GM18508 (cell line): ENCODE measurements at regions not wholly inside any gene's neighbourhood (a gene's known extent, or its start where the extent isn't known, plus 50 kb on each side); places are given as distances from the start of the nearest gene placed in this dataset.
"Not testable (repeated sequence)": the region's sequence is repeated elsewhere in the genome, so short reads cannot be mapped to it uniquely, and the experiment has no call there.

ENCODE experiments used
- ATAC-seq: cut with Tn5 transposase; IDR thresholded peaks from one replicate; pipeline ENCODE4 v1.9.1; 2021; ENCODE audit warnings: moderate number of reproducible peaks; ENCODE audit not compliant: insufficient read depth, unreplicated experiment

DNA sequence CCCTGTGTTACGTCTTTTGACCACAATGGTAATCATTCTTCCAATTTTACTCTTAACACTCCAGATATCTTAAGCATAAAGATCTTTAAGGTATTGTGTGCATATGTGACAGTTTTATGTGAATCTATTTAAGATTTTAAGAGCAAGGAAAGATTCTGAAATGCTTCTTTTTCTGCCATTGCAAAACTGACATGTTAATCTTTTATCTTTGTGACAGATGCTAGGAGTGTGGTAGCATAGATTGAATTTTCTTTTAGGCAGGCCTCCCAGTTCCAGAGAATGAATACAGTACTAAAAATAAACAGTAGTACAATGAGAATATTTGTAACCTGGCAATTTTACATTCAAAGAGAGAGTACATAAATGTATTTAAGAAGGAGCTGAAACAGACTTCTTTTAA, 232.5 kb upstream of the ZSWIM2 start:
- no peak for ATAC-seq

DNA sequence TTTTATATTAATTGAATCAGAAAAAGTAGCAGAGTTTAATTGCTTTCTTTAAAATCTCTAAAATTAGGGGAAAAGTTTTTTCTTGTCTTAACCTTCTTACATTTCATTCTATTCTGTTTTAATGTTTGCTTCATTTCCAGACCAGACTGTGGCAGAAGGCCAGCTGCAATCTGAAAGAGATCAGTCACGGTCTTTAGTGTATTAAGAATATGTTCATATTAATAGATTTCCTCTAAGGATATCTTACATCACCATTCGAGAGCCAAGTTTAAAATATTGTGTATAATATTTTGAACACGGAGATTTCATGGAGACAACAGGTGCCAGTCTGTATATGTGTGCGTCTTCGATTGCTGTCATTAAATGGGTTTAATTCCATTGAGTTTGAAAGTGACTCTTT, 230.9 kb upstream of the ZSWIM2 start:
- no peak for ATAC-seq

DNA sequence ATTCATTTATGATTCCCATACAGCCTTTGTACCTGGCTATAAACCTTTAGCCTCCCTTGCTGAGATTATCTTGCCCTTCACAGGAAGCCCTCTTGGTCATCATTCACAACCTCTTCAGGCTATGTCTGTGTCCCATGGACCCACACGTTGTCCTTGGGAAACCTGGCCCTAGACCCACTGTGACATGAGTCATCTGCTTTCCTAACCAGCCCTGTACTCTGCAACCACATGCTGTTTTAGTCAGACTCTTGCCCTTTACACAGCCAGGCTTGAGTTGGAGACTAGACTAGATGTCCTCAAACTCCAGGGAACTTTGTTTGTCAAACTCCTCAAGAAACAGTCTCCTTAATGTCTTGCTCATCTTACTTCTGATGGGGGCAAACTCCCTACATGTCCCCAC, 229.3 kb upstream of the ZSWIM2 start:
- ATAC-seq = no peak

DNA sequence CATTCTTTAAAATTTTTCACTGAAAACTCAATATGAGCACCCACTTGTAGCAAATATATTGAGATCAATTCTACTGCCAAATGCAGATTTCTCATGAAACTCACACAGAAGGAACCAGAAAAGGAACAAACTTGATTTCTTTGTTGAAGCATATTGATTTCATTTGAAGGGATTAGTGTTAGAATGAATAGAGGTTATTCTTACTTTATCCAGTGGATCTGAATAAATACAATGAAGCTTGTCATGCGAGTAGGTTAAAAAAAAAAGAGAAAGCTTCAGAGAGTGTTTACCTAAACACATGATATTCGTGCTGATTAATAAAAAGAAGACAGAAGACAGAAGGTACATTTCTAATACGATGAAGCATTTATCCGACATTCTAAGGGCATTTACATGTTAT, 226.7 kb upstream of the ZSWIM2 start:
- no peak for ATAC-seq

DNA sequence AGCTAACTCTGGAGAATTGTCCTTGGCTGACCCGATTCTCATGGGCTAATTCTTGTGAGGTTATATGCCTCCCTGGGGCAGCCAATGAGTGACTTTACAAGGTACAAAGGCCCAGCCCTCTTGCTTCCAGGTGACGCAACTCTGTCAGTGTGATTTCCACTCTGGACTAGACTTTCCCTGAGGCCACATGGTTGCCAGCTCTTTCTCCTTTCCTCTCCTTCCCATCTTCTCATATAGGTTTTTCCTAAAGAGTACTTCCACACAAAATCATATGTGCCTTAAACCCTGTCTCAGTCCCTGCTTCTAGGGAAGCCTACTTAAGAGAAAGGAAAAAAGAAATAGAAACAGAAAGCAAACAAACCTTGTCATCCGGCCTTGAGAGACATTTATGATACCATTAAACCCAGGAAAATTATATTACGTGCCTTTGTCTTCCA, 226.2 kb upstream of the ZSWIM2 start:
- ATAC-seq = no peak

DNA sequence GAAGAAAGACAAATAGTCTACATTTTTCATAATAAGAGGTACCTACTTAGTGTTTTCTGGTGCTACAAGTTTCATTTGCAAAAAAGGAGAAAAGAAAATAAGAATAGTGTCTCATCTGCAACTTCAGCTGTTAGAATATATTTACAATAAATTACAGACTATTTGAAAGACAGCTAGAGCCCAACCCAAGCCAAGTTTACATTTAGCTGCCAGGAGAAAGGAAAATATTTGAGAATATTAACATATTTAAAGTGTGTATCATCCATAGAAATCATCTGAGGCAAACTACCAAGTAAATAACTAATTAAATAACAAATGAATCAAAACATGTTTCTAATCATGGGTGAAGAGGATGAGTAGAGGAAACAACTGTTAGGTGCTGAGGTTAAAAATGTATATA, 209.2 kb upstream of the ZSWIM2 start:
- ATAC-seq = no peak

DNA sequence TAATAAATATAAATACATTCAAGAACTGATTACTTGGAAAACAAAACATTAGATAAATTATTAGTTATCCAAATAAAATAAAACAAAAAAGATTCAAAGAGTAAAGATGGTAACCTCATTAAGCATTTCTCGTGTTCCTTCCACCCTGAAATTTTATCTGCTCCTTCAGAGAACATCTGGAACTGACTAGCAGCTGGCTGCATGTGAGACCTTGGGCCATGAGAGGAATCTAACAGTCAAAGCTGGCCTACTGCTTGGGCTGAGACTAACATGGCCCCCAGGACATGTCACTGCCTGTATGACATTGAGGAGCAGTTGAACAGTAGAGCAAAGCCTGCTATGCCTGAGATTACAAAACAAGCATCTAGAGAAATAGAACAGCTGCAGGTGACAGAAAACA, 208.5 kb upstream of the ZSWIM2 start:
- ATAC-seq = no peak

DNA sequence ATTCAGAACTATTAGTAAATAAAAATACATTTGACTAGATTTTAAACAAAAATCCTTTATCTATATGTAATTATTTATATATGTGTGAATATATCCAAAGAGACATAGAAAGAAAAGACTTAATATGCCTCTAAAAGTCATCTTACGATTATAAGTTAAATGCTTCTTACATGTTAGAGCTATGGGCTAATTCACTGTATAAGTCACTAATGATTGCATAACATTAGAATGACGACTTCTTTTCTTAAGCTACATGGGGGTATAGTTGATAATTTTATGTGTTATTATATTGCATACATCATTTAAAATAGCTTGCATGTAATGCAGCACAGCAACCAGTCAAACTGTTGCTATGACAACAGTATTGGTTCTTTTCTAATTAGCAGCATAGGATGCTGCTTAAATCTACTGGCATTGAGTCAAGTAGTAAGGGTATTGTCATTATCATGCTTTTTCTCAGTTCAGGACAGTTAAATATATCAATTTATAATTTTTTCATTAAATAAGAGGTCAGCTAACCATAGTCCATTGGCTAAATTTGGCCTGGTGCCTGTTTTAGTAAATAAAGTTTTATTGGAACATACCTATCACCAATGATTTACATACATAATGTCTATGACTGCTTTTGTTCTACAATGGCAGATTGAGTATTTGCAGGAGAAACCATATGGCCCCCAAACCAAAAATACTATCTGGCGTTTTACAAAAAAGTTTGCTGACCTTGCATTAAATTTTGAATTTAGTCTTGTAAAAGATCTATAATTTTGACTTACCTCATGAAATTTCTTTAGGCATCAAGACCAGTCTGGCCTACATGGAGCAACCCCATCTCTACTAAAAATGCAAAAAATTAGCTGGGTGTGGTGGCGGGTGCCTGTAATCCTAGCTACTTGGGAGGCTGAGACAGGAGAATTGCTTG, 207.7 kb upstream of the ZSWIM2 start:
- ATAC-seq = no peak

DNA sequence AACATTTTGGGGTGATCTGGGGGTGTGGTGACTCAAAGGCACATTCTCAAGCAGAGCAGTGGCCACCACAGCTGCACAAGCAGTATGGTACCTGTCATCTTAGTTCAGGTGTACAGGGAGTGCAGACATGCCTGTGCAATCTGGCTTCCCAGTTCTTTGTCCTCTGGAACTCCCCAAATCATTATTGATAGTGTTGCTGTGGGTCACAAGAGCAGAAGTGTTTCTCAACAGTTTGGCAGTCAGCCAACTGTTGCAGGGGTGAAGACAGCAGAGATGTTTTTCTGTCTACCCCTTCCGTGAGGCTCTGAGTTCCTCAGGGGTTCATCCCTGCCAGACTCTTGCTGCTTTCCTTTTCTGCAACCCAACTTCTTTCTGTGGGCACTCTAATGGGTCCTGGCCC, 206.5 kb upstream of the ZSWIM2 start:
- ATAC-seq = no peak

DNA sequence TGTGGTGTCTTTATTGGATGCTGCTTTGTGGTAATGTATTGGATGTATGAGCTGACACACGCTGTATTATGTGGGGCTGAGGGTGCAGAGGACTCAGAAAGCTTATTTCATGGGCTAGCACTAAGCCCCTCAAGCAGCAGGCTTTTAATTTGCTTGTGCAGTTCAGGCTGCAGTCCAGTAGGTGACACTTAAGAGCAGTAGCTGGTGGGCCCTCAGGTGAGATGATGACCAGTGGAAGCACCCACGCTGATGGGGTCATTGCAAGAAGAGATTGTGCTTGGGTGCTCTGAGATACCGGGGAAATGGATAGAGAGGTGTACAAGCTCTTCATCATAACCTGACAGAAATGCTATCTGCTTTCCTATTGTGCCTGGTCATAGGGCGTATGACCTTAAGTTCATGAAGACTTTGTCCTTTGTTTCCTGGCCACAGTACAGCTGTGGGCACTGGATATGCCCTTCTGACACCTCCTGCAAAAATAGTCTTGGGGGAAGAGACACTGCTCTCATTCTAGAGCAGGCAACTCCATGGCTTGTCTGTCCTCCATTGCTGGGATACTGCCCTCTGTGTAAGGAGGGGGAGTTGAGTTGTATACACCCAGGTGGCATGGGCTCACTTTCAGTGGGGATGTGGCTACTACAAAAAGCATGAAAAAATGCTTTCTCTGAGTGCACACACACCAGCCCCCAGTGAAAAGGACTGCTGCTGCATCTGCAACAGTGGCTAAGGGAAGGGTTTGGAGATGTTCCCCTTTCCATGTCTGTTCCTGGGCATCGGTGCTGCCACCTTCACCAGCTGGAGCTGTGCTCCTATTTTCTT, 205.7 kb upstream of the ZSWIM2 start:
- no peak for ATAC-seq

GRCh38 chr2:187051350-187051749, 202.4 kb upstream of the ZSWIM2 start:
- peak; percentile 93 for ATAC-seq

DNA sequence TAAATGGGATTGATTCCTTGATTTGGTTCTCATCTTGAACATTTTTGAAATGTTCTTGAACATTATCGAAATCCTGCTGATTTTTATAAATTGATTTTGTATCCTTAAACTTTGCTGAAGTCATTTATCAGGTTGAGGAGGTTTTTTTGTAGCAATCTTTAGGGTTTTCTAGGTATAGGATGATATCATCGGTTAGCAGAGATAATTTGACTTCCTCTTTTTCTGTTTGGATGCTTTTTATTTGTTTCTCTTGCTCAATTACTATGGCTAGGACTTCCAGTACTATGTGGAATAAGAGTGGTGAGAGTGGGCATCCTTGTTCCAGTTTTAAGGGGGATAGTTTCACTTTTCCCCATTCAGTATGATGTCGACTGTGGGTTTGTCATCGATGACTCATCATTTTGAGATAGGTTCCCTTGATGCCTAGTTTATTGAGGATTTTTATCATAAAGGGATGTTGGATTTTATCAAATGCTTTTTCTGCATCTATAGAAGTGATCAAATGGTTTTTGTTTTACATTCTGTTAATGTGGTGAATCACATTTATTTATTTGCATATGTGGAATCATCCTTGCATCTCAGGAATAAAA, 201.5 kb upstream of the ZSWIM2 start:
- ATAC-seq = no peak

- no peak for ATAC-seq
These were observed 188.3 kb upstream of the ZSWIM2 start for GRCh38 chr2:187037310-187037709.

DNA sequence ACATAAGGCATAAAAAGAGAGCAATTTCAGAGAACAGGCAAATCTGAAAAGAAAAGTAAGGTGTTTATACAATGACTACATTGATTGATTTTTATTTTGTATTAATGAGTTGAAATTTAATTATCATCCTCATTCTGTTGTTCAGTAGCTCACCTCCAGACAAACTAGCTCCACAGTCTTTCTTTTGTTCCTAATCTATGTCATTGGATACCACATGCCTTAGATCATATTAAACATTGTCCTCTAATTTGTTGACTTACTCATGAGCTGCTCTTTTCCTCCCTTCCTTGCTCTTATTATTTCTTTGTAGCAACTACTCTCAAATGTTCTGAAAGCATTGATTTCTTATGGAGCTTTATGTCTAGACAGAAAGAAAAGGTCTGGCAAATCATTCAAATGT, 185.5 kb upstream of the ZSWIM2 start:
- ATAC-seq = no peak

- ATAC-seq = no peak
These were observed 175.8 kb upstream of the ZSWIM2 start for GRCh38 chr2:187024739-187025138.

GRCh38 chr2:187023996-187024395, 175.0 kb upstream of the ZSWIM2 start:
- not testable (repeated sequence) for ATAC-seq

GRCh38 chr2:187017438-187017837, 168.5 kb upstream of the ZSWIM2 start:
- no peak for ATAC-seq

GRCh38 chr2:187013058-187013457, 164.1 kb upstream of the ZSWIM2 start:
- ATAC-seq = no peak

DNA sequence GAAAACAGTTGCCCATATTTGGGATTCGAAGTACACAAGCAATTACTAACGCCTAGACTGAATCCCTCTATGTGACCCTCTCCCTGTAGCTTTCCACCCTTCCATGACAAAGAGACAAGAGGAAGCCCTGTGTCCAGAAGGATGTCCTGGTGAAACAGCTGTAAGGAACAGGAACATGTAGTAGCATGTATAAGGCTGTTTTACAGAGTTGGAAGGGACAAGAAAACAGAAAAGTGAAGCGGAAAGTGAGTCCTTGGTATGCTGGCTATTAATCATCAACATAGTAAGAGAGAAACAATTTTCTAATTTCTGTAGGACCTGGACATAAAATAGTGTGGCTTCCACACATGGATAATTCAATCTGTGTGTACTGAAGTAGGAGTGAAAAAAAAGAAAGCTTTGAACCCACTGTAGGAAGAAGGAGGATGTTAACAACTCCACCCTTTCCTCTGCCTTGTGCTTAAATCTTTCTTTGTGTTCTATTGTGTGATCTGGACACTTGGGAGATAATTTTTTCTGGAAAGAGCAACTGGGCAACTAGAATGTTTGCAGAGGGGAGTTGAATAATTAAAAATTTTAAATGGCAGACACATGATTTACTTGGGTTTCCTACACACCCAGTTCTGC, 162.3 kb upstream of the ZSWIM2 start:
- ATAC-seq = no peak

DNA sequence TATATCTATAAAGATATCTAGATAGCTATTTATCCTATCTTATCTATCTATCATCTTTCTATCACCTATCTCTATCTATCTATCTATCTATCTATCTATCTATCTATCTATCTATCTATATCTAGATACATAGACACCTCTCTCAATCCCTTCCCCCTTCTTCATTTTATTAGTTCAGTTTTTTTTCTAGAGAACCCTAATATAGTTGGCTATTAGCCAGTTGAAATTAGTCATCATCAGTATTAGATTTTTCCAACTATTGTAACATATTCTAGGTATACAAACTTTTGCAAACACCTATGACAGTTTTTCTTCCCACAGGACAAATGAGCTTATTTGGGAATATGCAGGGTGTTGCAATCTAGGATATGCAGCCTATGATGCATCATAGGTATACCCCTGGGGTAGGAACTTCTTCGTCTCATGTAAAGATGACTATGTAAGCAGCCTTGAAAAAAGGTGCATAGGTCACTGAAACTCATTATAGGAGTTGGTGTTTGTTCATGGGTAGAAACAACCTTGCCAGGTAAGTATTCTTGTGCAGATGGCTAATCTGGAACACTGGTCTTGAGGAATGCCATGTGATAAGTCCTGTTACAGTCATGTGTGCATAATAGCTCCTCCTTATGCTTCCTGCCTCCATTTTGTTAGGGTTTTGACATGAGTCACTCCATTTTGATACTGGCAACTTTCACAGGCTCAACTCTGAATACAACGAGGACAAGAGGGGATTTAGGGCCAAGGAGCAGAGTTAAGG, 160.7 kb upstream of the ZSWIM2 start:
- ATAC-seq = no peak
